ENCODE measurements at regions not wholly inside any gene's neighbourhood (a gene's known extent, or its start where the extent isn't known, plus 50 kb on each side); places are given as distances from the start of the nearest gene placed in this dataset.
A peak's percentile ranks its signal among the peaks of the same experiment; 100 is the strongest.

- Histone ChIP-seq H3K27ac (ENCODE audit: low read length) (peak overlapping the region; percentile 85), H3K4me1 (ENCODE audit: control insufficient read depth, insufficient read depth, low read length) (peaks cover 42% of the 10 kb centered on the region)
- DNase-seq = no peak
Measured at GRCh38 chr4:3389233-3390215, 52.2 kb upstream of the HGFAC start.

GRCh38 chr4:3390288-3390811 is 51.4 kb upstream of the HGFAC start:
- DNase-seq = no peak

More at GRCh38 chr4:3389233-3390215, 52.2 kb upstream of the HGFAC start:
- Histone ChIP-seq H3K9me3 (replicated peaks; ENCODE audit: control insufficient read depth, low read depth, low read length) (no peaks in the 10 kb centered on the region), H3K4me3 (ENCODE audit: low read length) (no peak overlapping the region), H3K27me3 (ENCODE audit: control insufficient read depth, insufficient read depth, low read length) (no peaks in the 10 kb centered on the region), H3K36me3 (ENCODE audit: control insufficient read depth, insufficient read depth, low read length) (peaks cover 3% of the 10 kb centered on the region)
- WGBS (ENCODE audit: insufficient coverage) = 69% methylated on average over 29 of the region's 32 CpGs

GRCh38 chr4:3391422-3391821 is 50.3 kb upstream of the HGFAC start:
- Histone ChIP-seq H3K27me3 (ENCODE audit: control insufficient read depth, insufficient read depth, low read length) (no peaks in the 10 kb centered on the region), H3K4me3 (ENCODE audit: low read length) (no peak overlapping the region), H3K4me1 (ENCODE audit: control insufficient read depth, insufficient read depth, low read length) (peaks cover 34% of the 10 kb centered on the region), H3K9me3 (replicated peaks; ENCODE audit: control insufficient read depth, low read depth, low read length) (peaks cover 3% of the 10 kb centered on the region), H3K36me3 (ENCODE audit: control insufficient read depth, insufficient read depth, low read length) (peaks cover 3% of the 10 kb centered on the region), H3K27ac (ENCODE audit: low read length) (no peak overlapping the region)
- no peak for DNase-seq
- WGBS (ENCODE audit: insufficient coverage) = 94% methylated on average over 2 of the region's 9 CpGs

More at GRCh38 chr4:3390288-3390811, 51.4 kb upstream of the HGFAC start:
- Histone ChIP-seq H3K27me3 (ENCODE audit: control insufficient read depth, insufficient read depth, low read length) (no peaks in the 10 kb centered on the region), H3K9me3 (replicated peaks; ENCODE audit: control insufficient read depth, low read depth, low read length) (no peaks in the 10 kb centered on the region), H3K27ac (ENCODE audit: low read length) (no peak overlapping the region), H3K36me3 (ENCODE audit: control insufficient read depth, insufficient read depth, low read length) (peaks cover 3% of the 10 kb centered on the region), H3K4me1 (ENCODE audit: control insufficient read depth, insufficient read depth, low read length) (peaks cover 34% of the 10 kb centered on the region), H3K4me3 (ENCODE audit: low read length) (no peak overlapping the region)
- 78% methylated on average over 17 of the region's 24 CpGs for WGBS (ENCODE audit: insufficient coverage)

Data from muscle of leg (tissue), 3 donors.